CD8-positive, alpha-beta memory T cell (primary cell): ENCODE measurements at regions not wholly inside any gene's neighbourhood (a gene's known extent, or its start where the extent isn't known, plus 50 kb on each side); places are given as distances from the start of the nearest gene placed in this dataset.
A peak's percentile ranks its signal among the peaks of the same experiment; 100 is the strongest.

ENCODE experiments used
- CTCF ChIA-PET: fragments of 350-600 bp; sonication (Branson Sonifier 250); formaldehyde crosslinking; loops from one replicate; lab custom pipeline; 2021; ENCODE audit warnings: antibody characterized with exemption; lab: Charles Lee
- POLR2A ChIA-PET: fragments of 350-600 bp; sonication (Branson Sonifier 250); formaldehyde crosslinking; loops from one replicate; lab custom pipeline; 2021; ENCODE audit warnings: antibody characterized with exemption; lab: Charles Lee
- DNase-seq, 5 donors: peaks; one replicate each; pipeline versions ENCODE4 v3.0.0 to v3.0.0-alpha.2; 2020 to 2022; ENCODE audit warnings: mixed read lengths in 1 of 5
- H3K27ac ChIP-seq: one replicate; pipeline ENCODE4 v1.7.0; 2013; ENCODE audit warnings: low read depth, mild to moderate bottlenecking, low read length, moderate library complexity
- H3K27me3 ChIP-seq: 2 replicates; pipeline ENCODE4 v1.7.0; 2013; ENCODE audit warnings: low read length, mild to moderate bottlenecking; ENCODE audit not compliant: insufficient read depth, poor library complexity, severe bottlenecking
- H3K36me3 ChIP-seq: 2 replicates; pipeline ENCODE4 v1.7.0; 2013; ENCODE audit warnings: mild to moderate bottlenecking, low read length, moderate library complexity; ENCODE audit not compliant: insufficient read depth
- H3K4me1 ChIP-seq: 2 replicates; pipeline ENCODE4 v1.7.0; 2013; ENCODE audit warnings: mild to moderate bottlenecking, low read length, moderate library complexity; ENCODE audit not compliant: insufficient read depth
- H3K4me3 ChIP-seq: 2 replicates; pipeline ENCODE4 v1.7.0; 2013; ENCODE audit warnings: mild to moderate bottlenecking, low read length
- H3K9me3 ChIP-seq: 2 replicates; pipeline ENCODE4 v1.7.0; 2013; ENCODE audit warnings: mild to moderate bottlenecking, low read length
- H3K27ac Mint-ChIP-seq, 8 donors: one replicate each; pipeline ENCODE4 v1.8.0; 2020 to 2021; ENCODE audit warnings: mixed read lengths in 8 of 8, mild to moderate bottlenecking in 6 of 8, inconsistent platforms in 3 of 8, moderate library complexity in 3 of 8
- H3K27me3 Mint-ChIP-seq, 2 donors: one replicate each; pipeline ENCODE4 v1.8.0; 2020 to 2021; ENCODE audit warnings: mixed read lengths in 2 of 2, mild to moderate bottlenecking in 1 of 2, moderate library complexity in 1 of 2
- H3K36me3 Mint-ChIP-seq, 3 donors: one replicate each; pipeline ENCODE4 v1.8.0; 2020 to 2021; ENCODE audit warnings: mixed read lengths in 3 of 3, inconsistent platforms in 1 of 3, mild to moderate bottlenecking in 1 of 3
- H3K4me1 Mint-ChIP-seq, 3 donors: one replicate each; pipeline ENCODE4 v1.8.0; 2020 to 2021; ENCODE audit warnings: mixed read lengths in 3 of 3, inconsistent platforms in 1 of 3, mild to moderate bottlenecking in 1 of 3
- H3K4me3 Mint-ChIP-seq, 7 donors: one replicate each; pipeline ENCODE4 v1.8.0; 2020 to 2021; ENCODE audit warnings: mixed read lengths in 7 of 7, mild to moderate bottlenecking in 6 of 7, moderate library complexity in 4 of 7, inconsistent platforms in 2 of 7
- H3K9me3 Mint-ChIP-seq, 5 donors: one replicate each; pipeline ENCODE4 v1.8.0; 2020 to 2022; ENCODE audit warnings: mixed read lengths in 5 of 5, mild to moderate bottlenecking in 3 of 5, moderate library complexity in 2 of 5, inconsistent platforms in 1 of 5

GRCh38 chr4:154140869-154141268 lies 350.7 kb downstream of the DCHS2 start:
- H3K9me3 ChIP-seq: no peaks in the 10 kb centered on the region
- H3K4me3 ChIP-seq: no peak overlapping the region
- H3K4me1 ChIP-seq: no peaks in the 10 kb centered on the region
- ChIA-PET CTCF (no interaction called here), POLR2A (no interaction called here)
- H3K4me3 Mint-ChIP-seq: no peak overlapping the region
- no peaks in the 10 kb centered on the region for H3K36me3 Mint-ChIP-seq
- no peaks in the 10 kb centered on the region for H3K4me1 Mint-ChIP-seq
- peaks cover 3 to 4% of the 10 kb centered on the region in 2 donors for H3K27me3 Mint-ChIP-seq
- peaks cover 0 to 1% (median 0%) of the 10 kb centered on the region in 5 donors for H3K9me3 Mint-ChIP-seq
- H3K27me3 ChIP-seq: no peaks in the 10 kb centered on the region
- no peak overlapping the region for H3K27ac ChIP-seq
- no peaks in the 10 kb centered on the region for H3K36me3 ChIP-seq
- no peak overlapping the region for H3K27ac Mint-ChIP-seq
- no peak for DNase-seq

- no peaks in the 10 kb centered on the region for H3K9me3 ChIP-seq
- ChIA-PET CTCF (no interaction called here), POLR2A (no interaction called here)
- Mint-ChIP-seq H3K9me3 (peaks cover 0 to 2% (median 0%) of the 10 kb centered on the region in 5 donors), H3K4me3 (no peak overlapping the region), H3K36me3 (no peaks in the 10 kb centered on the region), H3K4me1 (no peaks in the 10 kb centered on the region), H3K27me3 (peaks cover 3 to 4% of the 10 kb centered on the region in 2 donors), H3K27ac (no peak overlapping the region)
- H3K4me3 ChIP-seq: no peak overlapping the region
- H3K27ac ChIP-seq: no peak overlapping the region
- H3K27me3 ChIP-seq: no peaks in the 10 kb centered on the region
- H3K4me1 ChIP-seq: no peaks in the 10 kb centered on the region
- H3K36me3 ChIP-seq: no peaks in the 10 kb centered on the region
- no peak for DNase-seq
Observed at GRCh38 chr4:154137320-154137905, 348.5 kb upstream of the SFRP2 start.

GRCh38 chr4:154135576-154135975 lies 346.7 kb upstream of the SFRP2 start:
- ChIA-PET POLR2A (no interaction called here), CTCF (no interaction called here)
- Histone ChIP-seq H3K27ac (no peak overlapping the region), H3K4me3 (no peak overlapping the region), H3K4me1 (no peaks in the 10 kb centered on the region), H3K9me3 (no peaks in the 10 kb centered on the region), H3K36me3 (no peaks in the 10 kb centered on the region), H3K27me3 (no peaks in the 10 kb centered on the region)
- H3K36me3 Mint-ChIP-seq: no peaks in the 10 kb centered on the region
- DNase-seq: no peak
- peaks cover 0 to 2% (median 0%) of the 10 kb centered on the region in 5 donors for H3K9me3 Mint-ChIP-seq
- peaks cover 3 to 4% of the 10 kb centered on the region in 2 donors for H3K27me3 Mint-ChIP-seq
- H3K4me1 Mint-ChIP-seq: no peaks in the 10 kb centered on the region
- no peak overlapping the region for H3K27ac Mint-ChIP-seq
- no peak overlapping the region for H3K4me3 Mint-ChIP-seq

GRCh38 chr4:154132406-154132805 lies 343.5 kb upstream of the SFRP2 start:
- DNase-seq: no peak
- peaks cover 6% of the 10 kb centered on the region in 2 donors for H3K27me3 Mint-ChIP-seq
- no peak overlapping the region for H3K4me3 Mint-ChIP-seq
- Histone ChIP-seq H3K36me3 (no peaks in the 10 kb centered on the region), H3K9me3 (no peaks in the 10 kb centered on the region), H3K4me1 (no peaks in the 10 kb centered on the region), H3K27ac (no peak overlapping the region), H3K27me3 (no peaks in the 10 kb centered on the region), H3K4me3 (no peak overlapping the region)
- CTCF ChIA-PET: no interaction called here
- POLR2A ChIA-PET: no interaction called here
- peaks cover 0 to 12% (median 0%) of the 10 kb centered on the region in 5 donors for H3K9me3 Mint-ChIP-seq
- no peak overlapping the region for H3K27ac Mint-ChIP-seq
- H3K4me1 Mint-ChIP-seq: no peaks in the 10 kb centered on the region
- no peaks in the 10 kb centered on the region for H3K36me3 Mint-ChIP-seq

- H3K27me3 ChIP-seq: no peaks in the 10 kb centered on the region
- no peaks in the 10 kb centered on the region for H3K4me1 Mint-ChIP-seq
- no peak overlapping the region for H3K27ac ChIP-seq
- H3K4me3 ChIP-seq: no peak overlapping the region
- H3K4me1 ChIP-seq: no peaks in the 10 kb centered on the region
- H3K36me3 ChIP-seq: no peaks in the 10 kb centered on the region
- no peak for DNase-seq
- no peak overlapping the region for H3K27ac Mint-ChIP-seq
- H3K27me3 Mint-ChIP-seq: peaks cover 12 to 22% of the 10 kb centered on the region in 2 donors
- POLR2A ChIA-PET: no interaction called here
- H3K9me3 Mint-ChIP-seq: peaks cover 0 to 14% (median 0%) of the 10 kb centered on the region in 5 donors
- H3K4me3 Mint-ChIP-seq: no peak overlapping the region
- no peaks in the 10 kb centered on the region for H3K9me3 ChIP-seq
- CTCF ChIA-PET: no interaction called here
- no peaks in the 10 kb centered on the region for H3K36me3 Mint-ChIP-seq
Observed at GRCh38 chr4:154126276-154126675, 337.4 kb upstream of the SFRP2 start.

GRCh38 chr4:154125340-154125739 lies 336.5 kb upstream of the SFRP2 start:
- Mint-ChIP-seq H3K27ac (no peak overlapping the region), H3K4me3 (no peak overlapping the region), H3K9me3 (peaks cover 0 to 12% (median 0%) of the 10 kb centered on the region in 5 donors), H3K36me3 (no peaks in the 10 kb centered on the region), H3K27me3 (peaks cover 12 to 22% of the 10 kb centered on the region in 2 donors), H3K4me1 (no peaks in the 10 kb centered on the region)
- DNase-seq: no peak
- H3K4me1 ChIP-seq: no peaks in the 10 kb centered on the region
- ChIA-PET CTCF (no interaction called here), POLR2A (no interaction called here)
- no peaks in the 10 kb centered on the region for H3K36me3 ChIP-seq
- H3K27ac ChIP-seq: no peak overlapping the region
- H3K27me3 ChIP-seq: no peaks in the 10 kb centered on the region
- H3K9me3 ChIP-seq: no peaks in the 10 kb centered on the region
- no peak overlapping the region for H3K4me3 ChIP-seq

- H3K4me3 Mint-ChIP-seq: no peak overlapping the region
- H3K4me1 Mint-ChIP-seq: no peaks in the 10 kb centered on the region
- Histone ChIP-seq H3K4me3 (no peak overlapping the region), H3K27ac (no peak overlapping the region), H3K27me3 (no peaks in the 10 kb centered on the region), H3K9me3 (no peaks in the 10 kb centered on the region), H3K4me1 (no peaks in the 10 kb centered on the region), H3K36me3 (no peaks in the 10 kb centered on the region)
- H3K9me3 Mint-ChIP-seq: peaks cover 0 to 12% (median 0%) of the 10 kb centered on the region in 5 donors
- no peaks in the 10 kb centered on the region for H3K36me3 Mint-ChIP-seq
- no peak overlapping the region for H3K27ac Mint-ChIP-seq
- DNase-seq: no peak
- H3K27me3 Mint-ChIP-seq: peaks cover 12 to 22% of the 10 kb centered on the region in 2 donors
- CTCF ChIA-PET: no interaction called here
- POLR2A ChIA-PET: no interaction called here
Observed at GRCh38 chr4:154124539-154125255, 335.8 kb upstream of the SFRP2 start.

GRCh38 chr4:154123897-154124296 lies 335.0 kb upstream of the SFRP2 start:
- H3K27me3 ChIP-seq: no peaks in the 10 kb centered on the region
- peaks cover 12 to 22% of the 10 kb centered on the region in 2 donors for H3K27me3 Mint-ChIP-seq
- no peak for DNase-seq
- no peaks in the 10 kb centered on the region for H3K36me3 ChIP-seq
- H3K4me1 Mint-ChIP-seq: no peaks in the 10 kb centered on the region
- H3K27ac ChIP-seq: no peak overlapping the region
- no peaks in the 10 kb centered on the region for H3K36me3 Mint-ChIP-seq
- H3K4me3 ChIP-seq: no peak overlapping the region
- no peak overlapping the region for H3K4me3 Mint-ChIP-seq
- POLR2A ChIA-PET: no interaction called here
- CTCF ChIA-PET: no interaction called here
- H3K9me3 ChIP-seq: no peaks in the 10 kb centered on the region
- H3K4me1 ChIP-seq: no peaks in the 10 kb centered on the region
- peaks cover 0 to 8% (median 0%) of the 10 kb centered on the region in 5 donors for H3K9me3 Mint-ChIP-seq
- peak overlapping the region in 1 of 8 donors; percentile 43 for H3K27ac Mint-ChIP-seq
